ENCODE measurements at regions not wholly inside any gene's neighbourhood (a gene's known extent, or its start where the extent isn't known, plus 50 kb on each side); places are given as distances from the start of the nearest gene placed in this dataset.

GRCh38 chr5:57041570-57041969 lies 89.6 kb upstream of the MIER3 start:
- Histone ChIP-seq H3K27me3 (no peaks in the 10 kb centered on the region), H3K27ac (no peak overlapping the region), H3K36me3 (no peaks in the 10 kb centered on the region), H3K4me1 (no peaks in the 10 kb centered on the region), H3K4me3 (no peak overlapping the region), H3K9me3 (no peaks in the 10 kb centered on the region)
- DNase-seq: no peak
- intact Hi-C loops (cut with DNase I): no loop called here
- TF ChIP-seq POLR2A (IDR thresholded peaks at IDR 0.05): no peak
- TF ChIP-seq, protein P1, sequence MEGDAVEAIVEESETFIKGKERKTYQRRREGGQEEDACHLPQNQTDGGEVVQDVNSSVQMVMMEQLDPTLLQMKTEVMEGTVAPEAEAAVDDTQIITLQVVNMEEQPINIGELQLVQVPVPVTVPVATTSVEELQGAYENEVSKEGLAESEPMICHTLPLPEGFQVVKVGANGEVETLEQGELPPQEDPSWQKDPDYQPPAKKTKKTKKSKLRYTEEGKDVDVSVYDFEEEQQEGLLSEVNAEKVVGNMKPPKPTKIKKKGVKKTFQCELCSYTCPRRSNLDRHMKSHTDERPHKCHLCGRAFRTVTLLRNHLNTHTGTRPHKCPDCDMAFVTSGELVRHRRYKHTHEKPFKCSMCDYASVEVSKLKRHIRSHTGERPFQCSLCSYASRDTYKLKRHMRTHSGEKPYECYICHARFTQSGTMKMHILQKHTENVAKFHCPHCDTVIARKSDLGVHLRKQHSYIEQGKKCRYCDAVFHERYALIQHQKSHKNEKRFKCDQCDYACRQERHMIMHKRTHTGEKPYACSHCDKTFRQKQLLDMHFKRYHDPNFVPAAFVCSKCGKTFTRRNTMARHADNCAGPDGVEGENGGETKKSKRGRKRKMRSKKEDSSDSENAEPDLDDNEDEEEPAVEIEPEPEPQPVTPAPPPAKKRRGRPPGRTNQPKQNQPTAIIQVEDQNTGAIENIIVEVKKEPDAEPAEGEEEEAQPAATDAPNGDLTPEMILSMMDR (IDR thresholded peaks at IDR 0.05): no peak
- 20 to 23% methylated on average over 1 of the region's 1 CpG for WGBS, 2 donors

GRCh38 chr5:57042524-57042931 lies 90.6 kb upstream of the MIER3 start:
- no peak for DNase-seq
- no peak overlapping the region for H3K4me3 ChIP-seq
- H3K9me3 ChIP-seq: no peaks in the 10 kb centered on the region
- H3K36me3 ChIP-seq: no peaks in the 10 kb centered on the region
- no peaks in the 10 kb centered on the region for H3K4me1 ChIP-seq
- H3K27ac ChIP-seq: no peak overlapping the region
- intact Hi-C loops (cut with DNase I): no loop called here
- no peaks in the 10 kb centered on the region for H3K27me3 ChIP-seq
- 83 to 92% methylated on average over 3 of the region's 3 CpGs for WGBS, 2 donors
- TF ChIP-seq POLR2A (IDR thresholded peaks at IDR 0.05): no peak
- TF ChIP-seq, protein P1 (IDR thresholded peaks at IDR 0.05): no peak

DNA sequence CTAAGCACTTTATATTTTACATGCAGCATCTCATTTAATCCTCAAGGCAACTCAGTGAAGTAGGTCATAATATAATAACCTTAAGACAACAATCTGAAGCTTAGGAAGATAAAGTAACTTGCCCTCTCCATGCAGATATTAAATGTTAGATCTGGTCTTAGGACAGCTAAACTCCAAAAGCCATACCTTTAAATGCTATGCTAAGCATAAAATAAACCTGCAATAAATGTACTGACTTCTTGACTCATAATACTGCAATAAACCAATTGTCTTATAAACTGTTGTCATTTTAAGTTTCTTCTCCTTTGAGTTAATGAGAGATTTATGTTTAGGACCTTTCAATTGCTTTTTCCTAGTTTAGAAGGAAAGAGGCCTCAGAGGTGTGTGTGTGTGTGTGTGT lies 102.2 kb upstream of the MIER3 start:
- no peaks in the 10 kb centered on the region for H3K36me3 ChIP-seq
- intact Hi-C loops (cut with DNase I): no loop called here
- H3K27me3 ChIP-seq: peaks cover 0 to 18% (median 0%) of the 10 kb centered on the region in 4 donors

DNA sequence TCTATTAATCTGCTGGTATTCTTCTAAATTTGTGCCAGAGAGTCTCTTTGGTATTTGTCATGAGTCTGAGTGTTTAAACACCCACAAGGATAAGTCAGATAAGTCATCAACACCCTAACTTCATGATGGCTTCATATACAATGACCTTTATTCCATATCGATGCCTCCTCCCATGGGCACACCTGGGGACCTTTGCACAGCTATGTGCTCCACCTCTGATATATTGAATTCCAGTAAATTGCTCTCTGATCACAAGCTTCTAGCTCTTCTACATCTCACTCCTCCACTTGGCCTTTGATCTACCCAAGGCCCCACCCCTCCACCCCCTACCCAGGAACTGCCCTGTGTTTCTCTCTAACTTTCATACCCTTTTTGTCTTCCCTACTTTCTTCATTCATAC lies 102.7 kb upstream of the MIER3 start:
- 86 to 96% methylated on average over 1 of the region's 1 CpG for WGBS, 2 donors
- TF ChIP-seq POLR2A (IDR thresholded peaks at IDR 0.05): no peak
- TF ChIP-seq, protein P1 (IDR thresholded peaks at IDR 0.05): no peak
- intact Hi-C loops (cut with DNase I): no loop called here

More for the DNA sequence above, 102.2 kb upstream of the MIER3 start:
- Histone ChIP-seq H3K27ac (no peak overlapping the region), H3K9me3 (no peaks in the 10 kb centered on the region), H3K4me1 (no peaks in the 10 kb centered on the region), H3K4me3 (no peak overlapping the region)
- DNase-seq: no peak
- TF ChIP-seq, protein P1 (IDR thresholded peaks at IDR 0.05): no peak
- no peak for TF ChIP-seq POLR2A (IDR thresholded peaks at IDR 0.05)

DNA sequence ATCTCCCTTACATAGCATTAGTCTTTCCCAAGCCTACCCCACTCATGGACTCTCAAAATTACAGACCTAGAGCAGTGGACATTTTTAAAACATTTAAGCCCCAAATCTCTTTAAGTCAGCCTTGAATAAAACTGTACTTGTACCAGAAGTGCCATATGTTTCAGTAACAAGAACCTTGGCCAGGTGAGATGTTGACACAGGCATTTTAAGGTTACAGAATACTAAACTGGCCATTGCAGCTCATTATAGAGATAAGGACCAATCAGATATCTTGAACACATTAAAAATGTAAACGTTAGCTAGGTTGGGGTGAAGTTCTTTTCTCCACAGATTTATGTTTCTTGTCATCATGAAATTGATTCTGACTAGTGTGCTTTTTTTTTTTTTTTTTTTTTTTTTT lies 103.8 kb upstream of the MIER3 start:
- DNase-seq: no peak
- Histone ChIP-seq H3K27me3 (peaks cover 0 to 12% (median 0%) of the 10 kb centered on the region in 4 donors), H3K9me3 (no peaks in the 10 kb centered on the region), H3K36me3 (no peaks in the 10 kb centered on the region), H3K27ac (no peak overlapping the region), H3K4me1 (no peaks in the 10 kb centered on the region), H3K4me3 (no peak overlapping the region)
- intact Hi-C loops (cut with DNase I): no loop called here
- TF ChIP-seq, protein P1 (IDR thresholded peaks at IDR 0.05): no peak
- TF ChIP-seq POLR2A (IDR thresholded peaks at IDR 0.05): no peak
- WGBS, 2 donors: 57 to 77% methylated on average over 1 of the region's 1 CpG

More for the DNA sequence above, 102.7 kb upstream of the MIER3 start:
- no peaks in the 10 kb centered on the region for H3K4me1 ChIP-seq
- no peaks in the 10 kb centered on the region for H3K9me3 ChIP-seq
- H3K4me3 ChIP-seq: no peak overlapping the region
- peaks cover 0 to 15% (median 0%) of the 10 kb centered on the region in 4 donors for H3K27me3 ChIP-seq
- no peak overlapping the region for H3K27ac ChIP-seq
- H3K36me3 ChIP-seq: no peaks in the 10 kb centered on the region
- DNase-seq: no peak

Measured in esophagus squamous epithelium (tissue), 5 donors.